ENCODE measurements at regions not wholly inside any gene's neighbourhood (a gene's known extent, or its start where the extent isn't known, plus 50 kb on each side); places are given as distances from the start of the nearest gene placed in this dataset.
"Not testable (repeated sequence)": the region's sequence is repeated elsewhere in the genome, so short reads cannot be mapped to it uniquely, and the experiment has no call there.

- no peak for DNase-seq (ENCODE audit: low read depth in 2 of 2)
Measured at GRCh38 chr6:30832864-30833263, 51.5 kb upstream of the DDR1 start.

DNA sequence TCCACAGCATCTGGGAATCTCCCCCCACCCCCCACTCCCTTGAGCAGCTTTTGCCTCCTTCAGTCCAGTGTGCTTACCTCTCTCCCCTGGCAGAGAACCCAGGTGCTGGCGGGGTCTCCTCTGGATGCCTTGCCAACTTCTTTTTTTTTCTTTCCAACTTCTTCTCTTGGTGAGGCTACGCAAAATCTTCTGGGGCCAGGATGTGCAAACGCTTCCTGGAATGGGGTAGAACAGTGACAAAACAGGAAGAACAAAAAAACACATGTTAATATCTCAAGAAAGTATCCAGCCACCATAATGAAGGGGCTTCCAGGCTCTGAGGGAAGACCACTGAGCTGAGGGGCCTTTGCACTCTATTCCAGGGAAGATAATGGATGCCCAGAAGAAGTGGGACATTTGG, 53.9 kb upstream of the DDR1 start:
- DNase-seq (ENCODE audit: low read depth in 2 of 2): no peak

DNA sequence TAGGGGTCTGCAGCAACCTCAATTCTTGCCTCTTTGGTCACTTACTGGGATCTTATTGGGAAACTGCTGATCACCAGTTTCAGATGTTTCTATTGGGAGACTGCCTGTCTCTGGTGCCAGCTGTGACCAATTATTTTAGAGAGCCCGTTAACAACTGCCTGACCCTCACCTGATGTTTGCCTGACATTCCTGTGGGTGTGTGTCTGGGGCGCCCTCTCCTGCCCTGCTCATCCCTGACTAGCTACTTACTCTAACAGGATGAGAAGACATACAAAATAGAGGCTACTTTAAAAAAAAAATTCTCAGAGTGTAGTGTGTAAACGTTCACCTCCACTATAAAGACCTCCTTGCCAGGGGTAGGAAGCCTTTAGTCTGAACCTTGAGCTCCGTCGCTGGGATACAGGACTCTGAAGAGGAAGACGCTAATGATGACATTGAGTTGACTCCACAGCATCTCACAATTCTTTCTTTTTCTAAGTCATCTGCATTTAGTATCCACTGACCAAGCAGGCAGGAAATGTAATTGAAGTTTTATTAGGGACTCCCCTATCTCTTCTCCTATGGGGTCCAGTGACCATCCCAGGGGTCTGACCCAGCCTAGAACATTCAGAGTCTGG, 54.6 kb upstream of the DDR1 start:
- DNase-seq (ENCODE audit: low read depth in 2 of 2): no peak

DNA sequence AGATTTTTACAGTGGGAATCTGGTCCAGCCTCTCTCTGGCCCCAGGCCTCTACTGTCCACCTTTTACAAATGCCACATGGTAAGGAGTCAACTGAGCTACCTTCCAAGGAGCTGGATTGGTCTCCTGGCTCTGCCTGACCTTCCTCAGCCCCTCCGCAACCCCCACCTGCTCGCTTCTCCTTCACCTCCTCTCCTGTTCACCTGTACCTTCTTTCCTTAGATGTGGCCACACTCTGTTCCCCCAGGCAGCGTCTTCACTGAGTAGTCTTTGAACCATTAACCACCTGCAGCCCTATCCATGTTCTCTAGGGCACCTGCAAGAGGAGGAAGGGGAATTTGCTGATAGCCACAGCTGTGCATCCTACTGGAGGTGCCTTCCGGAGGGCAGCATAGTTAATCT, 55.3 kb upstream of the DDR1 start:
- DNase-seq (ENCODE audit: low read depth in 2 of 2): no peak

GRCh38 chr6:30828027-30828962, 56.0 kb upstream of the DDR1 start:
- DNase-seq (ENCODE audit: low read depth in 2 of 2): peak; percentile 75 to 87

- peak in 1 of 2 donors; percentile 57 for DNase-seq (ENCODE audit: low read depth in 2 of 2)
Measured at GRCh38 chr6:30826961-30827342, 57.4 kb upstream of the DDR1 start.

- no peak for DNase-seq (ENCODE audit: low read depth in 2 of 2)
Measured at GRCh38 chr6:30824698-30825097, 59.6 kb upstream of the DDR1 start.

DNA sequence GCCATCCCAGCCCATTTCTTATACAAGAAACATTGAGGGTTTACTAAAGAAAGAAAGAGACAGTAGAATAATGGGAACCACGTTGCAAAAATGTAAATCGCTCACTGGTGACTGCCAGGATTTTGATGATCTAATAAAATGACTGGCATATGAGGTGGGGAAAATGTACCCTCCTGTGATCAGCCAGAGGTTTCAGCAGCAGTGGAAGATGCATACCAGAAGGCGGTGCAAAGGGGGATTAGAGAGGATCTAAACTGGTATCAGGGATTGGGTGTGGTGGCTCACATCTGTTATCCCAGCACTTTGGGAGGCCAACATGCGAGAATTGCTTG, 60.8 kb upstream of the DDR1 start:
- no peak for DNase-seq (ENCODE audit: low read depth in 2 of 2)

- DNase-seq (ENCODE audit: low read depth in 2 of 2): peak; percentile 57 to 69
Measured at GRCh38 chr6:30821862-30822784, 62.2 kb upstream of the DDR1 start.

GRCh38 chr6:30820193-30820592, 64.1 kb upstream of the DDR1 start:
- peak in 1 of 2 donors; percentile 81 for DNase-seq (ENCODE audit: low read depth in 2 of 2)

DNA sequence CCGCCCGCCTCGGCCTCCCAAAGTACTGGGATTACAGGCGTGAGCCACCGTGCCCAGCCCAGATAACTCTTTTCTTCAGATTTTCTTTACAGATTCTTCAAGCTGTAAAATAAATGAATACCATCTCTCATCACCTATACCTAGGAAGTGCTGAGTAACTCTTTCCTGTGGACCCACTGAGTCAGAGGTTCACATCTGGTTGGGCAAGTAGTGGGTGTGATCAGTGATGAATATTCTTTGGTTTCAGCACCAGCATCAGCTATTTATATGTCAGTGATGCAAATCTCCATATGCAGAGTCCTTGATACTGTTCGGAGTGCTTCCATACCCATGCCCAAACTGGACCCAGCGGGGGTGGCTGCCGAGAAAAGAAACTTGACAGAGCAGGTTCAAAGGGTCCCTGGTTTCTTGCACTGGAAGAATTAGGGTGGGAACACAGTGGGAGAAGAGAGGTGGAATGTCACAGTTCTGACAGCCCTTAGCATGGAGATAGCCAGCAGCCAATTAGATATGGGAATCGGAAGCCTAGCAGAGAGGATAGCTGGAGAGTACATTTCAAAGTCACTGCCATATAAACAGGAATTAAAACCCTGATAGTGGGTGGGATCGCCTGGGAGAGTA, 64.9 kb upstream of the DDR1 start:
- peak in 1 of 2 donors; percentile 46 for DNase-seq (ENCODE audit: low read depth in 2 of 2)

DNA sequence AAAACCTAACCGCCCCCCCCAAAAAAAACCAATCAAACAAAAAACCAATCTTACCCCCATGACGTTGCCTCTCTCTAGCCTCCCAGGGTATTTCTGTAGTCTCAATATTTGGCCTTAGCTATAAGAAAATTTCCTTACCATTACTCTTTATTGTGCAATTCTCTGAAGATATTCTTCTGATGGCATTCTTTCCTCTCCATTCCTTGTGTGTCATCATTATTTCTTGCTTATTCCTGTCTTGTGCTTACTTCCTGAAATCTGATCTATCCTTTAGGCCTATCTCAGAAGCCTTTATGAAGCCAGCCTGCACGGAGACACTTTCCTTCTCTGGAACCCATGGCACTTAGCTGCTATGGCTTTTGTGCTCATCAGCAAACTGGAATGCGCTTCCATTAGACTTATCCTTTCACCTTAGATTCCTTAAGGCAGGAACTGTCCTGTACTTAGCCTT, 65.9 kb upstream of the DDR1 start:
- peak in 1 of 2 donors; percentile 41 for DNase-seq (ENCODE audit: low read depth in 2 of 2)

GRCh38 chr6:30816791-30817739, 67.3 kb upstream of the DDR1 start:
- DNase-seq (ENCODE audit: low read depth in 2 of 2): no peak

GRCh38 chr6:30816296-30816695, 68.0 kb upstream of the DDR1 start:
- not testable (repeated sequence) for DNase-seq (ENCODE audit: low read depth in 2 of 2)

DNA sequence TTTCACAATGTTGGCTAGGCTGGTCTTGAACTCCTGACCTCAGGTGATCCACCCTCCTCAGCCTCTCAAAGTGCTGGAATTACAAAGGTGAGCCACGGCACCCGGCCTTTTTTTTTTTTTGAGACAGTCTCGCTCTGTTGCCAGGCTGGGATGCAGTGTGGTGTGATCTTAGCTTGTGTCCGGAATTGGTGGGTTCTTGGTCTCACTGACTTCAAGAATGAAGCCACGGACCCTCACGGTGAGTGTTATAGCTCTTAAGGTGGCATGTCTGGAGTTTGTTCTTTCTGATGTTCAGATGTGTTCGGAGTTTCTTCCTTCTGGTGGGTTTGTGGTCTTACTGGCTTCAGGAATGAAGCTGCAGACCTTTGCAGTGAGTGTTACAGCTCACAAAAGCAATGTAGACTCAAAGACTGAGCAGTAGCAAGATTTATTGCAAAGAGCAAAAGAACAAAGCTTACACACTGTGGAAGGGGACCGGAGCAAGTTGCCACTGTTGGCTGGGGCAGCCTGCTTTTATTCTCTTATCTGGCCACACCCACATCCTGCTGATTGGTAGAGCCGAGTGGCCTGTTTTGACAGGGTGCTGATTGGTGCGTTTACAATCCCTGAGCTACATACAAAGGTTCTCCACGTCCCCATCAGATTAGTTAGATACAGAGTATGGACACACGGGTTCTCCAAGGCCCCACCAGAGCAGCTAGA, 69.1 kb upstream of the DDR1 start:
- not testable (repeated sequence) for DNase-seq (ENCODE audit: low read depth in 2 of 2)

DNA sequence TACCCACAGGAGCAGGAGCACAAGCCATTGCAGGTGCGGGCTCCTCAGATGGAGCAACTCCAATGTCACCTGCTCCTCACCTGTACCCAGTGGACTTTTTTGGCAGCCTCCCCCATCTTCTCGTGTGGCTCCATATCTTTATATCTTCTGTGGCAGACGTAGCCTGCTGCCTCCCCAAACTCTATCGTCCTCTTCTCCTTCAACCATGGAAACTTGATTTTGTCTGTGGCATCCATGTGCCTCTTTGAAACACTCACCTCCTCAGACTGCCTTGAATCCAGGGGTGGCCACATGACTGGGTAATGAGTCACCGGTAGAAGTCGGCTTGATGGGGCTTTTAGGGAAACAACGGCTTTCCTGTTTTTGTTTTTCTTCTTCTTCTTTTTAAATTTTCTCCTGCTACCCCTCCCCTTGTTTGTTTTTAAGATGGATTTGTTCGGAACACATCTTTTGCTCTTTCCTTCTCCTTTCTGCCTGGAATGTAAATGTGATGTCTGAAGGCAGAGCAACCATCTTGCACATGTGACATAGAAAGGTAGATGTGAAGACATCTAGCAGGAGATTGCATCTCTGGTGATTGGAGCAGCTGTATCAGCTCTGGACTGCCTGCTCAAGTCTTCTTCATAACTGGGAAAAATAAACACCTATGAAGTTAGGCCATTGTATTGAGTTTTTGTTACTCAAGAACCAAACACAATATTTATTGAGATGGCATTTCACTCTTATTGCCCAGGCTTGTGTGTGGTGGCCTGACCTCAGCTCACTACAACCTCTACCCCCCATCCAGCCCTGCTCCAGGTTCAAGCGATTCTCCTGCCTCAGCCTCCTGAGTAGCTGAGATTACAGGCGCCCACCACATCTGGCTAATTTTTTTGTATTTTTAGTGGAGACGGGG, 69.9 kb upstream of the DDR1 start:
- DNase-seq (ENCODE audit: low read depth in 2 of 2): peak in 1 of 2 donors; percentile 92

GRCh38 chr6:30813631-30814145, 69.3 kb upstream of the IER3 start:
- no peak for DNase-seq (ENCODE audit: low read depth in 2 of 2)

DNA sequence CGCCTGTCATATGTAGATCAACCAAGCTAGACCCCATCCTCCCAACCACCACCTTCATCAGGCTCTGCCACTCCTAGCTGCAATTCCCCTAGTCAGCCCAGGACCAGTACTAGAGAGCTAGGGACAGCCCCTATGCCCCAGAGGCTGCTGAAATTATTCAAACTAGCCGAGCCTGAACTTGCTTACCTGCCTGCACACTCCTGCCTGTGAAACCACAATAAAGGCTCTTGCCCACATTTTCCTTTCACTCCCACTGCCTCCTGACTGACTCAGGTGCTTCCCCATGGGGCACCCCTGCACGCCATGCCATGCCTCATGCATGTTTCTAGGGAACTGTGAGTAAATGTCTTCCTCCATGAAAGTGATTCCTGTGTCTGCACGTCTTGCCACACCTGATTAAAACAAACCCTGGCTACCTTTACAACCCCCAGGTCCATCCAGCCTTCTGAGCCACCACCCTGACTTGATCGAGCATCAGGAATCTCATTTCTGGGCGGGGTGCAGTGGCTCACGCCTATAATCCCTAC, 66.5 kb upstream of the IER3 start:
- no peak for DNase-seq (ENCODE audit: low read depth in 2 of 2)
